Stimulated activated naive CD8-positive, alpha-beta T cell treated with anti-CD3 and anti-CD28 coated beads, Interleukin-15, Interleukin-2, amounts not matched to agents 100 ng/mL and 50 ng/mL, for 24 hours (primary cell): ENCODE measurements at regions not wholly inside any gene's neighbourhood (a gene's known extent, or its start where the extent isn't known, plus 50 kb on each side); places are given as distances from the start of the nearest gene placed in this dataset.
"Not testable (repeated sequence)": the region's sequence is repeated elsewhere in the genome, so short reads cannot be mapped to it uniquely, and the experiment has no call there.

ENCODE experiments used
- H3K27ac Mint-ChIP-seq: one replicate; pipeline ENCODE4 v1.8.0; 2021; ENCODE audit warnings: mild to moderate bottlenecking, mixed read lengths
- H3K27me3 Mint-ChIP-seq: one replicate; pipeline ENCODE4 v1.8.0; 2021; ENCODE audit warnings: mixed read lengths
- H3K36me3 Mint-ChIP-seq: one replicate; pipeline ENCODE4 v1.8.0; 2021; ENCODE audit warnings: low read depth, mixed read lengths
- H3K4me1 Mint-ChIP-seq: one replicate; pipeline ENCODE4 v1.8.0; 2021; ENCODE audit warnings: low read depth, mixed read lengths
- H3K4me3 Mint-ChIP-seq: one replicate; pipeline ENCODE4 v1.8.0; 2021; ENCODE audit warnings: mild to moderate bottlenecking, mixed read lengths
- H3K9me3 Mint-ChIP-seq: one replicate; pipeline ENCODE4 v1.8.0; 2021; ENCODE audit warnings: mixed read lengths

DNA sequence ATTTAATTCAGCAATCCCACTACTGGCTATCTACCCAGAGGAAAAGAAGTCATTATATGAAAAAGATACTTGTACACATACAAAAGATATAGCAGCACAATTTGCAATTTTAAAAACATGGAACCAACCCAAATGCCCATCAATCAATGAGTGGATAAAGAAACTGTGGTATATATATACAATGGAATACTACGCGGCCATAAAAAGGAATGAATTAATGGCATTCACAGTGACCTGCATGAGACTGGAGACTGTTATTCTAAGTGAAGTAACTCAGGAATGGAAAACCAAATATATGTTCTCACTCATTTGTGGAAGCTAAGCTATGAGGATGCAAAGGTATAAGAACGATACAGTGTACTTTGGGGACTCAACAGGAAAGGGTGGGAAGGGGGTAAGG, 102.8 kb upstream of the KCNMA1 start:
- not testable (repeated sequence) for H3K4me1 Mint-ChIP-seq, H3K27ac Mint-ChIP-seq, H3K4me3 Mint-ChIP-seq, H3K36me3 Mint-ChIP-seq
- Mint-ChIP-seq H3K27me3 (peaks cover 13% of the 10 kb centered on the region), H3K9me3 (peaks cover 31% of the 10 kb centered on the region)

DNA sequence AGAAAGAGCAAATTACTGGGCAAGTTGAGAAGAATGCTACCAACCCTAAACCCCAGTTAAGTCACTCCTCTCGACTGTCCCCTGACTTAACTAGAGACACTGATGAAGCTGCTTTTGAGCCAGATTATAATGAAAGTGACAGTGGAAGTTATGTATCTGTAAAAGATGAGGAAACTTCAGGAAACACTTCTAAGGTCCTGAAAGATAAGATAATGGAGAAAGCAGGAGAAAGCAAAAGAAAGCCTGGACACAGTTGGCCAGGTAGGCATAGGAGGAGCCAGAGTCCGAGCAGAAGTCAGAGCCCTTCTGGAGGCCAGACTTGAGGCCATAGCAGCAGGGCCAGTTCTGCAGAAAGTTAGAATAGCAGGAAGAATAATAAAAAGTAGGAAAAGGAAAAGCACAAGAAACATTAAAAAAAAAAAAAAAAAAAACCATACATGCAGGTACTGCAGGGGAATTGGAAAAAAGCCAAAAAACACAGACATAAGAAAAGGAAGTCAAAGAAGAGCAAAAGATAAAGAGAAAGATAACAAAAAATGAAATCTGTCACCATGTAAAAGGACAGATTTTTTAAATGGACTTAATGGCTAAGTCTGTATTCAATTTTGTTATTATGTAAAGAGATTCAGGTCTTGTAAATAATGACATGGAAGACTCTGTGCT, 101.0 kb upstream of the KCNMA1 start:
- H3K4me3 Mint-ChIP-seq, result no peak overlapping the region

DNA sequence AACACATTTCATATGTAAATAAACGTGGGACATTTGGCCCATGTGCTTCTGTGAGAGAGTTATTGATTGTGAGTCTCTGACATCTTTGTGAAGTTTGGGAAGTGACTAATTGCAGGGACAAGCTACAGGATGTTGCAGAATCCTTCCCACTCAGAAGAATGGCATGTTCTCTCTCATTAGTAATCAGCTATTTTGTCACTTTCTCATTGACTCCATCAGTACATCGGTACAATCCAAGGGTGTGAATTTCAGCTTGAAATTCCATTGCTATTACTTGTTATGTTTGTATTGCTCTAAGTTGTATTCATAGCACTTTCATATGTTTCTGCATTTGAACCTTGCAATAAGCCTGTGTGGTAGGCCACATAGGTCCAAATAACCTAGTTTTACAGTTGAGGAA, 100.0 kb upstream of the KCNMA1 start:
- Mint-ChIP-seq H3K27me3 (peaks cover 13% of the 10 kb centered on the region), H3K36me3 (no peaks in the 10 kb centered on the region), H3K27ac (no peak overlapping the region), H3K4me3 (no peak overlapping the region), H3K4me1 (no peaks in the 10 kb centered on the region), H3K9me3 (peaks cover 31% of the 10 kb centered on the region)

More for the DNA sequence above, 101.0 kb upstream of the KCNMA1 start:
- peaks cover 10% of the 10 kb centered on the region for H3K27me3 Mint-ChIP-seq
- no peak overlapping the region for H3K27ac Mint-ChIP-seq
- no peaks in the 10 kb centered on the region for H3K4me1 Mint-ChIP-seq
- H3K9me3 Mint-ChIP-seq, result peaks cover 31% of the 10 kb centered on the region
- H3K36me3 Mint-ChIP-seq, result no peaks in the 10 kb centered on the region

DNA sequence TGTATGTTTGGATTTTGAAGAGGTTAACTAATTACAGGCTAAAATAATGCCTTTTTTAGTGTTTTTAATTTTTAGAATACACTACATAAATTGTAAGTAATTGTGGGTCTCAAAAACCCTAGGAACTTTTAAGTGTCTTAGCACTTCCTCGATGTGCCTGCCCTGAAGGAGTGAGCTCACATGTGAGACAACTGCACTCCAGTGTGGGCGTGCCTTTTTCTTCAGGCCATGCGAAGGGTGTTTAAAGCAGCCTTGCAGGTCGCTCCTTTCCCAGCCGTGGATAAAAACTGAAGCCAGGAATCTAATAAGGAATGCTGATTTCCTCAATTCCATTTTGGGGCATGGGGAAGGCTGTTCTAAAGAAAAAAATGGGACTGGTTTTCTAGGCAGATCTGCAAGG, 97.5 kb upstream of the KCNMA1 start:
- not testable (repeated sequence) for H3K27ac Mint-ChIP-seq, H3K4me3 Mint-ChIP-seq, H3K4me1 Mint-ChIP-seq, H3K36me3 Mint-ChIP-seq
- H3K9me3 Mint-ChIP-seq, result peaks cover 26% of the 10 kb centered on the region
- peaks cover 12% of the 10 kb centered on the region for H3K27me3 Mint-ChIP-seq

GRCh38 chr10:77732213-77733003, 94.8 kb upstream of the KCNMA1 start:
- peaks cover 27% of the 10 kb centered on the region for H3K27me3 Mint-ChIP-seq
- no peaks in the 10 kb centered on the region for H3K36me3 Mint-ChIP-seq

DNA sequence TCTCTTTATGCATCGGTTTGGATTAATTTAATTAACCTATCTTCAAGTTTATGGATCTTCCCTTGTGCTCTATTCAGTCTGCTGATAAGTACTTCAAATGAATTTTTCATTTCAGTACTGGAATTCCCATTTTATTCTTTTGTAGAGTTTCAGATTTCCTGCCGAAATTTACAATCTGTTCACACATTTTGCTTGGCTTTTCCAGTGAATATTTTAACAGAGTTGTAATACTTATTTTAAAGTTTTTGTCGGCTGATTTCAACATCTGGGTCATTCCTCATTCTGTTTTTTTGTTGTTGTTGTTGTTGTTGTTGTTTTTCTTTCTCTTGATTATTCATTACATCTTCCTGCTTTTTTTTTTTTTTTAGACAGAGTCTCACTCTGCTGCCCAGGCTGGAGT, 89.9 kb upstream of the KCNMA1 start:
- H3K36me3 Mint-ChIP-seq, result no peaks in the 10 kb centered on the region
- no peaks in the 10 kb centered on the region for H3K4me1 Mint-ChIP-seq
- no peak overlapping the region for H3K4me3 Mint-ChIP-seq
- H3K27me3 Mint-ChIP-seq, result peaks cover 24% of the 10 kb centered on the region
- H3K27ac Mint-ChIP-seq, result no peak overlapping the region
- no peaks in the 10 kb centered on the region for H3K9me3 Mint-ChIP-seq

More at GRCh38 chr10:77732213-77733003, 94.8 kb upstream of the KCNMA1 start:
- Mint-ChIP-seq H3K9me3 (peaks cover 7% of the 10 kb centered on the region), H3K4me3 (no peak overlapping the region), H3K27ac (no peak overlapping the region), H3K4me1 (no peaks in the 10 kb centered on the region)

- Mint-ChIP-seq H3K4me1 (no peaks in the 10 kb centered on the region), H3K9me3 (no peaks in the 10 kb centered on the region), H3K27ac (no peak overlapping the region), H3K36me3 (no peaks in the 10 kb centered on the region), H3K4me3 (no peak overlapping the region), H3K27me3 (peaks cover 24% of the 10 kb centered on the region)
Measured at GRCh38 chr10:77726732-77727131, 89.1 kb upstream of the KCNMA1 start.

- no peaks in the 10 kb centered on the region for H3K36me3 Mint-ChIP-seq
- no peaks in the 10 kb centered on the region for H3K4me1 Mint-ChIP-seq
- H3K4me3 Mint-ChIP-seq, result no peak overlapping the region
- no peak overlapping the region for H3K27ac Mint-ChIP-seq
- H3K9me3 Mint-ChIP-seq, result no peaks in the 10 kb centered on the region
- peaks cover 24% of the 10 kb centered on the region for H3K27me3 Mint-ChIP-seq
Measured at GRCh38 chr10:77726301-77726700, 88.7 kb upstream of the KCNMA1 start.

- Mint-ChIP-seq H3K9me3 (no peaks in the 10 kb centered on the region), H3K4me3 (no peak overlapping the region), H3K36me3 (no peaks in the 10 kb centered on the region), H3K27ac (no peak overlapping the region), H3K4me1 (no peaks in the 10 kb centered on the region), H3K27me3 (peaks cover 20% of the 10 kb centered on the region)
Measured at GRCh38 chr10:77724820-77725219, 87.2 kb upstream of the KCNMA1 start.

DNA sequence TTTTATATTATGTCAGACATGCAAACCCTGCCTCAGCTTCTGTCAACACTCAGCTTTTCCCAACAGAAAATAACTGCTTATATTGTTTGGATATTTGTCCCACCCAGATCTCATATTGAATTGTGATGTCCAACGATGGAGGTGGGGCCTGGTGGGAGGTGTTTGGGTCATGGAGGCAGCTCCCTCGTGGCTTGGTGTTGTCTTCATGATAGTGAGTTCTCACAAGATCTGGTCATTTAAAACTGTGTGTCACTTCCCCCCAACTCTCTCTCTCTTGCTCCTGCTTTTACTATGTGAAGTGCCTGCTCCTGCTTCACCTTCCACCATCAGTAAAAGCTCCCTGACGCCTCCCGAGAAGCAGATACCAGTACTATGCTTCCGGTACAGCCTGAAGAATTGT, 85.8 kb upstream of the KCNMA1 start:
- Mint-ChIP-seq H3K4me1 (no peaks in the 10 kb centered on the region), H3K27ac (no peak overlapping the region)

GRCh38 chr10:77722956-77723355, 85.3 kb upstream of the KCNMA1 start:
- H3K4me3 Mint-ChIP-seq, result not testable (repeated sequence)

More for the DNA sequence above, 85.8 kb upstream of the KCNMA1 start:
- no peaks in the 10 kb centered on the region for H3K36me3 Mint-ChIP-seq
- H3K27me3 Mint-ChIP-seq, result peaks cover 19% of the 10 kb centered on the region
- no peaks in the 10 kb centered on the region for H3K9me3 Mint-ChIP-seq
- no peak overlapping the region for H3K4me3 Mint-ChIP-seq

DNA sequence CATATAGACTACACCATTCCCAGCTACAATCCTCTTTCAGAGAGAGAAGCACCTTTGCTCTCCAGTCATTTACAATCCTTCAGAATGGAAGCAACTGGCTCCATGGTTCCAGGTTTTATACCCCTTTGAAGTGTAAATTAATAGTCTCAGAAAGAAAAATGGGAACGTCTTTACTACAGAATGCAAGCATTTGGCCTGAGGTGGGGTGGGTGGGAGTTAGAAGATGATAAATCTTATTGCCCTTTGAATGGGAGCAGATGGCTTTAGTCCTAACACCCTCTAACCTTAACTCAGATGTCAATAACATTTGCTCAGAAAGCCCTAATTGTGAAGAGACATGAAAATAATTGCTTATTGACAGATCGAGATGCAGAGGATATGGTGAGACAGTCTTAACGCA, 84.2 kb upstream of the KCNMA1 start:
- Mint-ChIP-seq H3K4me1 (no peaks in the 10 kb centered on the region), H3K27ac (no peak overlapping the region), H3K4me3 (no peak overlapping the region), H3K36me3 (no peaks in the 10 kb centered on the region), H3K9me3 (no peaks in the 10 kb centered on the region), H3K27me3 (peaks cover 12% of the 10 kb centered on the region)

More at GRCh38 chr10:77722956-77723355, 85.3 kb upstream of the KCNMA1 start:
- not testable (repeated sequence) for H3K4me1 Mint-ChIP-seq, H3K27ac Mint-ChIP-seq, H3K9me3 Mint-ChIP-seq, H3K36me3 Mint-ChIP-seq
- H3K27me3 Mint-ChIP-seq, result peaks cover 17% of the 10 kb centered on the region

DNA sequence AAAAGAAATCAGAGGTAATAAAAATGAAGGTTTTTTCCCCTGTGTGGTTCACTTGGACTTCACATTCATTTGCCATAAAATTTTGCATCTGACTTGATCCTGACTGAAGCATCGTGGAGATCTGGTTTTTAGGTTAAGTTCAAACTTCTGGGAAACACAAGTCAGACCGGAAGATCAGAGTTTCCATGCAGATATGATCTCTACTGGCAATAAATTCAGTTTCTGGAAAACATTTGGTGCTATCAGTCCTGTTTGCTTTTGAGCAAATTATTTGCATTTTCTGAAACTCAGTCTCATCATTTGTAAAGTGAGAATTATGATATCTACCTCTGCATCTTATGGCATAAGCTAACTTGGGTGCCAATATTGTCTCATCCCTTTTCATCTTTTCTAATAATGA, 81.3 kb upstream of the KCNMA1 start:
- Mint-ChIP-seq H3K27me3 (peaks cover 9% of the 10 kb centered on the region), H3K27ac (no peak overlapping the region), H3K36me3 (no peaks in the 10 kb centered on the region), H3K4me1 (no peaks in the 10 kb centered on the region), H3K4me3 (no peak overlapping the region), H3K9me3 (no peaks in the 10 kb centered on the region)

DNA sequence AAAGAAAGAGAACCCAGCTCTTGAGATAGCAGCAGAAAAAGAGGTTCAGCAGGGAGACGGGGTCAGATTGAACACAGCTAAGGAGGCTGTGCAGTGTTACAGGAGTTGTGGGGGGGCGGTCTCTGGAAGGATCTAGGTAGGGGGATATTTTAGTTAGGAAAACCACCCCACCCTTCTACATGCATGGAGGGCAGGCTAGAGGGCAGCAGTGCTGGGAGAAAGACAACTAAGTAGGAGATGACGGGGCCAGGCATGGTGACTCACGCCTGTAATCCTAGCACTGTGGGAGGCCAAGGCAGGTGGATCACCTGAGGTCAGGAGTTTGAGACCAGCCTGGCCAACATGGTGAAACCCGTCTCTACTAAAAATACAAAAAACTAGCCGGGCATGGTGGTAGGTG, 80.7 kb upstream of the KCNMA1 start:
- not testable (repeated sequence) for H3K4me1 Mint-ChIP-seq, H3K27me3 Mint-ChIP-seq, H3K27ac Mint-ChIP-seq

DNA sequence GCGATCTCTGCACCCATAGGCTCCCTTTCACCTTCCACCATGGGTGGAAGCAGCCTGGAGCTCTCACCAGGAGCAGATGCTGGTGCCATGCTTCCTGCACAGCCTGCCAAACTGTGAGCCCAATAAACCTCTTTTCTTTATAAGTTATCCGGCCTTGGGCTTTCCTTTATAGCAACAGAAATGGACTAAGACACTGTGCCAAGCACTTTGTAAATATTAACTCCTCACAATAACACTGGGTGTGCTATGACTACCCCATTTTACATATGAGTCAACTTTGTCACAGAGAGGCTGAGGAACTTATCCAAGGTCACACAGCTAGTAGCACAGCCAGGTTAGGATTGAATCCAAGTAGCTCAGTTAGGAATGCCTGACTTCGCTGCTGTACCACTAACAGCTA, 79.7 kb upstream of the KCNMA1 start:
- H3K36me3 Mint-ChIP-seq, result no peaks in the 10 kb centered on the region
- no peak overlapping the region for H3K27ac Mint-ChIP-seq
- no peak overlapping the region for H3K4me3 Mint-ChIP-seq
- H3K27me3 Mint-ChIP-seq, result peaks cover 9% of the 10 kb centered on the region
- no peaks in the 10 kb centered on the region for H3K4me1 Mint-ChIP-seq
- H3K9me3 Mint-ChIP-seq, result no peaks in the 10 kb centered on the region

More for the DNA sequence above, 80.7 kb upstream of the KCNMA1 start:
- H3K9me3 Mint-ChIP-seq, H3K36me3 Mint-ChIP-seq, H3K4me3 Mint-ChIP-seq: not testable (repeated sequence)
